ENCODE measurements at regions not wholly inside any gene's neighbourhood (a gene's known extent, or its start where the extent isn't known, plus 50 kb on each side); places are given as distances from the start of the nearest gene placed in this dataset.

GRCh38 chr10:125605167-125605566 lies 77.8 kb downstream of the TEX36 start:
- DNase-seq (ENCODE audit: low read depth) (no peak), FAIRE-seq (no peak)
- Histone ChIP-seq H3K36me3 (ENCODE audit: control insufficient read depth, insufficient read depth, low read length) (no peaks in the 10 kb centered on the region), H3K27me3 (ENCODE audit: control insufficient read depth, insufficient read depth, low read length) (no peaks in the 10 kb centered on the region), H3K4me3 (ENCODE audit: low read depth, low read length) (no peak overlapping the region)
- no peak for TF ChIP-seq CTCF (IDR thresholded peaks at IDR 0.05; ENCODE audit: insufficient read depth, low read length, severe bottlenecking)

GRCh38 chr10:125602825-125603224 lies 80.1 kb downstream of the TEX36 start:
- no peak for DNase-seq (ENCODE audit: low read depth)
- TF ChIP-seq CTCF (IDR thresholded peaks at IDR 0.05; ENCODE audit: insufficient read depth, low read length, severe bottlenecking): no peak

GRCh38 chr10:125599194-125599593 lies 83.8 kb downstream of the TEX36 start:
- FAIRE-seq: no peak
- no peaks in the 10 kb centered on the region for H3K36me3 ChIP-seq (ENCODE audit: control insufficient read depth, insufficient read depth, low read length)
- TF ChIP-seq CTCF (IDR thresholded peaks at IDR 0.05; ENCODE audit: insufficient read depth, low read length, severe bottlenecking): no peak
- H3K4me3 ChIP-seq (ENCODE audit: low read depth, low read length): no peak overlapping the region
- DNase-seq (ENCODE audit: low read depth): no peak
- no peaks in the 10 kb centered on the region for H3K27me3 ChIP-seq (ENCODE audit: control insufficient read depth, insufficient read depth, low read length)

More at GRCh38 chr10:125602825-125603224, 80.1 kb downstream of the TEX36 start:
- H3K27me3 ChIP-seq (ENCODE audit: control insufficient read depth, insufficient read depth, low read length): no peaks in the 10 kb centered on the region
- no peak for FAIRE-seq
- no peak overlapping the region for H3K4me3 ChIP-seq (ENCODE audit: low read depth, low read length)
- no peaks in the 10 kb centered on the region for H3K36me3 ChIP-seq (ENCODE audit: control insufficient read depth, insufficient read depth, low read length)

- DNase-seq (ENCODE audit: low read depth) (no peak), FAIRE-seq (no peak)
- no peaks in the 10 kb centered on the region for H3K27me3 ChIP-seq (ENCODE audit: control insufficient read depth, insufficient read depth, low read length)
- no peak for TF ChIP-seq CTCF (IDR thresholded peaks at IDR 0.05; ENCODE audit: insufficient read depth, low read length, severe bottlenecking)
- no peak overlapping the region for H3K4me3 ChIP-seq (ENCODE audit: low read depth, low read length)
- H3K36me3 ChIP-seq (ENCODE audit: control insufficient read depth, insufficient read depth, low read length): no peaks in the 10 kb centered on the region
These were observed 87.1 kb downstream of the TEX36 start for GRCh38 chr10:125595911-125596310.

DNA sequence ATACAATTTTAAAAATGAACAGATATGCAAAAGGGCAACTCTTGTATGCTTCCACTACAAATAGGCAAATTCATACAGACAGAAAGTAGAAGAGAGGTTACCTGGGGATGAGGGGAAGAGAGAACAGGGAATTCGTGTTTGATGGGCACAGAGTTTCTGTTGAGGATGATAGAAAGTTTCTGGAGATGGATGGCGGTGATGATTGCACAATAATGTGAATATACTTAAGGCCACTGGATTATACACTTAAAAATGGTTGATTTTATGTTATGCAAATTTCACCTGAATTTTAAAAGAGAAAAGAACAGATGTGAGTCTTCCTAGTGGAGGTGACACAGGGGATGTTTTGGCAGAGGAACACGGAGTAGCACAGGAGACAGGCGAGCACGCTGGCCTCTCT lies 89.3 kb downstream of the TEX36 start:
- DNase-seq (ENCODE audit: low read depth) (no peak), FAIRE-seq (no peak)
- H3K36me3 ChIP-seq (ENCODE audit: control insufficient read depth, insufficient read depth, low read length): no peaks in the 10 kb centered on the region
- H3K27me3 ChIP-seq (ENCODE audit: control insufficient read depth, insufficient read depth, low read length): no peaks in the 10 kb centered on the region
- no peak for TF ChIP-seq CTCF (IDR thresholded peaks at IDR 0.05; ENCODE audit: insufficient read depth, low read length, severe bottlenecking)
- no peak overlapping the region for H3K4me3 ChIP-seq (ENCODE audit: low read depth, low read length)

- no peak overlapping the region for H3K4me3 ChIP-seq (ENCODE audit: low read depth, low read length)
- no peaks in the 10 kb centered on the region for H3K36me3 ChIP-seq (ENCODE audit: control insufficient read depth, insufficient read depth, low read length)
- H3K27me3 ChIP-seq (ENCODE audit: control insufficient read depth, insufficient read depth, low read length): no peaks in the 10 kb centered on the region
- FAIRE-seq: no peak
- DNase-seq (ENCODE audit: low read depth): no peak
- TF ChIP-seq CTCF (IDR thresholded peaks at IDR 0.05; ENCODE audit: insufficient read depth, low read length, severe bottlenecking): no peak
These were observed 90.1 kb downstream of the TEX36 start for GRCh38 chr10:125592897-125593296.
